Esophagus squamous epithelium (tissue), 5 donors: ENCODE measurements at regions not wholly inside any gene's neighbourhood (a gene's known extent, or its start where the extent isn't known, plus 50 kb on each side); places are given as distances from the start of the nearest gene placed in this dataset.

Source experiments
- DNase-seq: peaks from one replicate; lab custom pipeline; 2025; lab: John Stamatoyannopoulos, UW
- H3K27ac ChIP-seq, 4 donors: fragments of 200-600 bp; sonication (generic); one replicate each; pipeline ENCODE4 v1.5.1; 2016 to 2019; ENCODE audit warnings: mild to moderate bottlenecking in 1 of 4
- H3K27me3 ChIP-seq, 4 donors: fragments of 200-600 bp; sonication (generic); 1 replicate in 3 of 4; 2 replicates in 1 of 4; pipeline versions ENCODE4 v1.5.1 to v1.6.0; 2017 to 2021; ENCODE audit warnings: antibody characterized with exemption in 1 of 4
- H3K36me3 ChIP-seq, 3 donors: fragments of 200-600 bp; sonication (generic); one replicate each; pipeline ENCODE4 v1.5.1; 2016 to 2019
- H3K4me1 ChIP-seq, 3 donors: fragments of 200-600 bp; sonication (generic); one replicate each; pipeline ENCODE4 v1.5.1; 2017 to 2019
- H3K4me3 ChIP-seq, 4 donors: fragments of 200-600 bp; sonication (generic); 1 replicate in 3 of 4; 2 replicates in 1 of 4; pipeline ENCODE4 v1.5.1; 2016 to 2019; ENCODE audit warnings: mild to moderate bottlenecking in 2 of 4, moderate library complexity in 1 of 4
- H3K9me3 ChIP-seq, 3 donors: fragments of 200-600 bp; sonication (generic); one replicate each; pipeline ENCODE4 v1.5.1; 2016 to 2019
- POLR2A ChIP-seq, 4 donors: fragments of 450-650 bp; IDR thresholded peaks; one replicate each; pipeline ENCODE4 v1.6.1; 2017; ENCODE audit warnings: antibody characterized with exemption in 4 of 4, mild to moderate bottlenecking in 4 of 4, moderate library complexity in 3 of 4
- WGBS, 2 donors: methylation state at CpG; one replicate each; pipeline ENCODE4 v1.1.5; 2018; 5-methylcytosine and 5-hydroxymethylcytosine counted together
- intact Hi-C: fragments of 100-400 bp; cut with DNase I; formaldehyde crosslinking; loops from one replicate; pipeline ENCODE4 v1.15.0; 2022
- TF ChIP-seq, protein P1 (sequence below), 6 experiments: fragments of 450-650 bp in 4 of 6; fragments of 200-600 bp in 2 of 6; sonication (generic) in 2 of 6; IDR thresholded peaks; one replicate each; pipeline ENCODE4 v1.5.1; 2016 to 2019; ENCODE audit warnings: antibody characterized with exemption in 6 of 6, mild to moderate bottlenecking in 4 of 6, moderate library complexity in 4 of 6
- donor health status: DM: yes; HTN: yes; CAD: no.

DNA sequence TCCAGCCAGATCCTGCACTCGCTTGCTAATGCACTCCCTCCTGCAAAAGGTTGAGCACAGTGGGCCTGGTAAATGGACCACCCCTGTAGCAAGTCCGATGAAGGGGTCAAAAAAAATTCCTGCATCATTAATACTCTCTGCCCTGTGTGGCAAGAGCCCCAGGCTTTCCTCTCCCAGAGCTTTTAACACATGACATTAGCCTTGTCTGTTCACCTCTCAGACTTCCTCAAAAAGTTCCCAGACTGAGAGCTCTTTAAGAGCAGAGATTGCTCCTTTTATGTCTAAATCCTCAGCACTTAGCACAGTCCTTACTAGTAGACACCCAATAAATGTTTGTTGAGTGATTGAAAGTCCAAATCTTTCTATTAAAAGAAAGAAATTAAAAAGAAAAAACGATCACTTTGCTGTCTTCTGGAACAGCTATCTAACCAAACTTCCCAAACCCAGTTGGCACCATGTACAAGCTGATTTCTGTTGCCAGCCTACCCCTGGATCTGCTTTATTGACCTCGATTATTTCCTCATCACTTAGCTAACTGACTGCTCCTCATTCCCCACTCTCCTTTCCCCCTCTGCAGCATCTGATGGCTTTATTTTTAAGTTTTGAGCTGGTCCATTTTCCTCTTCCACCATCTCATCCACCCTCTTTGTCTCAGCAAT lies 209.8 kb downstream of the ENC1 start:
- intact Hi-C loops: no loop called here
- H3K36me3 ChIP-seq: no peaks in the 10 kb centered on the region
- DNase-seq: no peak
- H3K4me1 ChIP-seq: peaks cover 7 to 25% (median 9%) of the 10 kb centered on the region in 3 donors
- TF ChIP-seq, protein P1, sequence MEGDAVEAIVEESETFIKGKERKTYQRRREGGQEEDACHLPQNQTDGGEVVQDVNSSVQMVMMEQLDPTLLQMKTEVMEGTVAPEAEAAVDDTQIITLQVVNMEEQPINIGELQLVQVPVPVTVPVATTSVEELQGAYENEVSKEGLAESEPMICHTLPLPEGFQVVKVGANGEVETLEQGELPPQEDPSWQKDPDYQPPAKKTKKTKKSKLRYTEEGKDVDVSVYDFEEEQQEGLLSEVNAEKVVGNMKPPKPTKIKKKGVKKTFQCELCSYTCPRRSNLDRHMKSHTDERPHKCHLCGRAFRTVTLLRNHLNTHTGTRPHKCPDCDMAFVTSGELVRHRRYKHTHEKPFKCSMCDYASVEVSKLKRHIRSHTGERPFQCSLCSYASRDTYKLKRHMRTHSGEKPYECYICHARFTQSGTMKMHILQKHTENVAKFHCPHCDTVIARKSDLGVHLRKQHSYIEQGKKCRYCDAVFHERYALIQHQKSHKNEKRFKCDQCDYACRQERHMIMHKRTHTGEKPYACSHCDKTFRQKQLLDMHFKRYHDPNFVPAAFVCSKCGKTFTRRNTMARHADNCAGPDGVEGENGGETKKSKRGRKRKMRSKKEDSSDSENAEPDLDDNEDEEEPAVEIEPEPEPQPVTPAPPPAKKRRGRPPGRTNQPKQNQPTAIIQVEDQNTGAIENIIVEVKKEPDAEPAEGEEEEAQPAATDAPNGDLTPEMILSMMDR (IDR thresholded peaks at IDR 0.05): no peak
- no peak for TF ChIP-seq POLR2A (IDR thresholded peaks at IDR 0.05)
- no peak overlapping the region for H3K4me3 ChIP-seq
- no peak overlapping the region for H3K27ac ChIP-seq
- no peaks in the 10 kb centered on the region for H3K27me3 ChIP-seq
- WGBS, 2 donors: 67 to 76% methylated on average over 3 of the region's 4 CpGs
- no peaks in the 10 kb centered on the region for H3K9me3 ChIP-seq

DNA sequence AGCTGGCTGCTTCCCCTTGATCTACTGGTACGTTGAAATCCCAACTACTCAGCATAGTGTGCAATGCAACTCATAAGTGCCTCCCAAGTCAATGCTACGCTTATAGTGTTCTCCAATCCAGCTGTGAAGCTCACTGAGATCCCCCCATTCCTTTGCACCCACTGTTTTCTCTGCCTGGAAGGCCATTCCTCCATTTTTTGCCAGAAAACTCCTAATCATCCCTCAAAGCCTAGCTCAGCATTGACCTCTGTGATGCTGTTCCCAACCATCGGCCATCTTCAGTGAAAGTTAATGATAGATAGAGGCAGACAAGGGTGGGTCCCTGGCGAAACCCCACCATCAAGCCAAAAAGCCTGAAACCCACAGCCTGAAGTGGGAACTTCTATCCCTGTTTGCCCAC lies 211.0 kb downstream of the ENC1 start:
- intact Hi-C loops: no loop called here
- DNase-seq: no peak
- no peak overlapping the region for H3K27ac ChIP-seq

DNA sequence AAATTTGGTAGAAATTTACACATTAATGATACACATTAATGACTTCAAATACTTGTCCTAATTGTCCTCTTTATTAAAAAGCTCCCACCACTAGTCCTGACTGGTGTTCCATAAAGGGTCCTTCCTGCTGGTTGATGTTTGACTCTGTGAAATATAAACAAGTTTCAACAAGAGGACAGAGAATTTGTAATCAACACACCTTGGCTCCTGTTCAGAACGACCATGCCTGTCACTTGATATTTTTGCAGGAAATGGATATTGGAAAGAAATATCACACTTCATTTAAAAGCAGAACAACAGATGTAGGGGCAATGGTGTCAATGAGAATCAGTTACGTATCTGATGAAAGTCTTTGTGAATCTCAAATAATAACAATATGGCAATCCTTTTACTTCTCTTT lies 211.7 kb downstream of the ENC1 start:
- H3K27ac ChIP-seq: no peak overlapping the region
- no peaks in the 10 kb centered on the region for H3K36me3 ChIP-seq
- intact Hi-C loops: no loop called here
- H3K4me1 ChIP-seq: peaks cover 7 to 33% (median 10%) of the 10 kb centered on the region in 3 donors
- 51 to 59% methylated on average over 2 of the region's 2 CpGs for WGBS, 2 donors
- TF ChIP-seq, protein P1 (IDR thresholded peaks at IDR 0.05): no peak
- TF ChIP-seq POLR2A (IDR thresholded peaks at IDR 0.05): no peak
- H3K4me3 ChIP-seq: no peak overlapping the region
- H3K27me3 ChIP-seq: no peaks in the 10 kb centered on the region
- DNase-seq: no peak
- no peaks in the 10 kb centered on the region for H3K9me3 ChIP-seq

More for the DNA sequence above, 211.0 kb downstream of the ENC1 start:
- Histone ChIP-seq H3K36me3 (no peaks in the 10 kb centered on the region), H3K9me3 (no peaks in the 10 kb centered on the region), H3K4me1 (peaks cover 7 to 32% (median 9%) of the 10 kb centered on the region in 3 donors), H3K27me3 (no peaks in the 10 kb centered on the region), H3K4me3 (no peak overlapping the region)
- WGBS, 2 donors: 91% methylated on average over 4 of the region's 4 CpGs
- TF ChIP-seq, protein P1 (IDR thresholded peaks at IDR 0.05): no peak
- TF ChIP-seq POLR2A (IDR thresholded peaks at IDR 0.05): no peak

DNA sequence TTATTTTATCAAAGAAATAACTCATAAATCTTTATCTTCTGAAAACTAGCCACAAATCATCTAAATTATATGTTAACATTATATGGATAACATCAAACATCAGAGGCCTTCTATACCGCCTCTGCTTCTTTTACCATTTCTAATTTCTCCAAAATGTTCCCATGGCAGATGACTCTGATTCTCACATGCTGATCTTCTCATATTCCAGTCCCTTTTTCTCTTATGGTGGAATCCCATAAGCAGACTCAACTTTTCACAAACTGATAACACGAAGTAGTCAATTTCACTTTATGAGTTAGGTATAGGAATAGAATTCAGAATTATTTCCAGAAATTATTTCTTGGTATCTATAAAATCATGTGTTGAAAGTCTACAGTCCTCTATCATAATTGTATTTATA lies 212.3 kb downstream of the ENC1 start:
- no peaks in the 10 kb centered on the region for H3K36me3 ChIP-seq
- no peak overlapping the region for H3K27ac ChIP-seq
- no peaks in the 10 kb centered on the region for H3K9me3 ChIP-seq
- no peaks in the 10 kb centered on the region for H3K27me3 ChIP-seq
- TF ChIP-seq, protein P1 (IDR thresholded peaks at IDR 0.05): no peak
- TF ChIP-seq POLR2A (IDR thresholded peaks at IDR 0.05): no peak
- intact Hi-C loops: no loop called here
- DNase-seq: no peak
- 89 to 95% methylated on average over 2 of the region's 2 CpGs for WGBS, 2 donors
- no peak overlapping the region for H3K4me3 ChIP-seq
- H3K4me1 ChIP-seq: peaks cover 4 to 29% (median 5%) of the 10 kb centered on the region in 3 donors

DNA sequence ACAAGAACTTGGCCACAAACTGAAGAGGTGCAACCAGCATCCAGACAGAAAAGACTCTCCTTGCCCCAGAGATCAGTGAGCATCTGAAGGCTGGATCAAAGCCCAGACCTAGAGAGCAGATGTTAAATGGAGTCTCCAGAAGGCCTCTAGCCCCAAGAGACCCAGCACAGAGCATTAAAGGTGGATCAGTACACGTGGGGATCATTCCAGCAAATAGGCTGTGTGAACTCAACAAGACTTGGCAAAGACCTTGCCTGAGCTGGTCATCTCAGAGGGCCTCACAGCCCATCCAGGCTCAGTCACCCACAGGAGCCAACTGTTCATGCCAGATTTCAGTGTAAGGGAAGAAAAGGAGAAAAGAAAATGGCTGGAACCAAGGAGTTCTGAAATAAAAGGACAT lies 214.0 kb downstream of the ENC1 start:
- intact Hi-C loops: no loop called here
- TF ChIP-seq, protein P1 (IDR thresholded peaks at IDR 0.05): no peak
- TF ChIP-seq POLR2A (IDR thresholded peaks at IDR 0.05): no peak
- 0% methylated on average over 1 of the region's 1 CpG; no CpG with 5 or more reads in 1 of the 2 donors for WGBS, 2 donors

More for the DNA sequence above, 214.0 kb downstream of the ENC1 start:
- peaks cover 0 to 15% (median 5%) of the 10 kb centered on the region in 3 donors for H3K4me1 ChIP-seq
- DNase-seq: no peak
- no peaks in the 10 kb centered on the region for H3K36me3 ChIP-seq
- no peak overlapping the region for H3K4me3 ChIP-seq
- H3K27ac ChIP-seq: no peak overlapping the region
- H3K27me3 ChIP-seq: no peaks in the 10 kb centered on the region
- no peaks in the 10 kb centered on the region for H3K9me3 ChIP-seq
